ENCODE measurements at regions not wholly inside any gene's neighbourhood (a gene's known extent, or its start where the extent isn't known, plus 50 kb on each side); places are given as distances from the start of the nearest gene placed in this dataset.

GRCh38 chr4:43816116-43816515, 632.5 kb downstream of the KCTD8 start:
- no peaks in the 10 kb centered on the region for H3K36me3 ChIP-seq (ENCODE audit: control insufficient read depth in 2 of 2, insufficient read depth in 2 of 2, low read length in 1 of 2)
- BruUV-seq (replicated peaks) = no TSS peak

More at GRCh38 chr4:43816116-43816515, 632.5 kb downstream of the KCTD8 start:
- Histone ChIP-seq H4K20me1 (ENCODE audit: control insufficient read depth, insufficient read depth) (no peaks in the 10 kb centered on the region), H3K79me2 (ENCODE audit: control insufficient read depth, insufficient read depth, low read length) (no peaks in the 10 kb centered on the region), H2AFZ (ENCODE audit: control insufficient read depth, low read depth, low read length) (no peak overlapping the region), H3K4me1 (ENCODE audit: control insufficient read depth, insufficient read depth, low read length) (no peaks in the 10 kb centered on the region), H3K9ac (ENCODE audit: control insufficient read depth, insufficient read depth, low read length) (no peak overlapping the region), H3K27ac (ENCODE audit: control insufficient read depth, insufficient read depth) (no peak overlapping the region), H3K4me3 (no peak overlapping the region), H3K27me3 (replicated peaks in 1 of 2; ENCODE audit: control insufficient read depth in 2 of 2, insufficient read depth in 2 of 2, low read length in 1 of 2) (no peaks in the 10 kb centered on the region), H3K9me3 (replicated peaks; ENCODE audit: control insufficient read depth, insufficient read depth, low read length) (no peaks in the 10 kb centered on the region), H3K4me2 (ENCODE audit: control insufficient read depth, insufficient read depth) (no peak overlapping the region)
- ChIA-PET RAD21 (ENCODE audit: unreplicated experiment) (no interaction called here), POLR2A (no interaction called here), CTCF (no interaction called here), SMC1A (ENCODE audit: uncharacterized antibody, unreplicated experiment) (no interaction called here)
- TF ChIP-seq BCLAF1 (IDR thresholded peaks at IDR 0.05) (no peak), E2F8 (IDR thresholded peaks at IDR 0.05; ENCODE audit: low read depth, partially characterized antibody) (no peak), SMC3 (IDR thresholded peaks at IDR 0.05; ENCODE audit: borderline replicate concordance, low read length) (no peak), FOXM1 (IDR thresholded peaks at IDR 0.05; ENCODE audit: low read depth, low read length) (no peak)
- FAIRE-seq = no peak
- DNase-seq (ENCODE audit: low read depth, low spot score) = no peak
- intact Hi-C loops (cut with micrococcal nuclease; ENCODE audit: unreplicated experiment) (no loop called here), in situ Hi-C loops (cut with MboI) (no loop called here)
- no peak for ATAC-seq
- 0% methylated on average over 1 of the region's 1 CpG for WGBS (ENCODE audit: insufficient coverage, insufficient replicate concordance, low lambda C conversion rate, missing lambda C conversion rate)

Data from GM12878 (cell line).